Effector memory CD8-positive, alpha-beta T cell (primary cell): ENCODE measurements at regions not wholly inside any gene's neighbourhood (a gene's known extent, or its start where the extent isn't known, plus 50 kb on each side); places are given as distances from the start of the nearest gene placed in this dataset.

ENCODE experiments used
- ATAC-seq: fragments of 150-1000 bp; cut with Tn5 transposase; replicated peaks from 2 replicates; pipeline ENCODE4 v1.10.0; 2021; ENCODE audit warnings: mild to moderate bottlenecking, moderate library complexity
- DNase-seq, 3 experiments: peaks; one replicate each; pipeline ENCODE4 v3.0.0; 2021
- H3K27ac Mint-ChIP-seq, 2 donors: one replicate each; pipeline ENCODE4 v1.8.0; 2022; ENCODE audit warnings: mild to moderate bottlenecking in 2 of 2, mixed read lengths in 2 of 2, moderate library complexity in 2 of 2
- H3K27me3 Mint-ChIP-seq, 2 donors: one replicate each; pipeline ENCODE4 v1.8.0; 2022; ENCODE audit warnings: mixed read lengths in 2 of 2
- H3K36me3 Mint-ChIP-seq: one replicate; pipeline ENCODE4 v1.8.0; 2022; ENCODE audit warnings: mild to moderate bottlenecking, moderate library complexity, mixed read lengths; ENCODE audit not compliant: insufficient read depth
- H3K4me1 Mint-ChIP-seq, 2 donors: one replicate each; pipeline ENCODE4 v1.8.0; 2022; ENCODE audit warnings: low read depth in 2 of 2, mixed read lengths in 2 of 2
- H3K4me3 Mint-ChIP-seq, 2 donors: one replicate each; pipeline ENCODE4 v1.8.0; 2022; ENCODE audit warnings: mild to moderate bottlenecking in 2 of 2, mixed read lengths in 2 of 2, moderate library complexity in 2 of 2
- H3K9me3 Mint-ChIP-seq, 2 donors: one replicate each; pipeline ENCODE4 v1.8.0; 2022; ENCODE audit warnings: mixed read lengths in 2 of 2

DNA sequence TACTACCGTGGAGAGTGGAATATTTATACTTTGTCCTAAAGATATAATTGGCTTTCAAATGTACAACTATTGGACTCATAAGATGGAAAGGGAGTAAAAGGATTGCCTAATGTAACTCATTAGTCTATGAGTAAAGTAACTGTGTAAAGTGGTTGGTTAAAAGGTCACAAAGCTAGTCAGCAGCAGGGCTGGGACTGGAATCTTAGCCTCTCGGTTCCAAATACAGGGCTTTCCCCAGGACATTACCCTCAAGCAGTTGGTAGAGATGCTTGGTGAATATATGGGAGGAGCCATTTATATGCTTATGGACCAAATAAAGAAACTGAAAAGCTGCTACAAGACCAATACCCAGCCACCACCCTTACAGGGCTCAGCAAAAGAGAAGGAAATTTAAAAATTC, 283.7 kb downstream of the HLX start:
- DNase-seq = no peak
- no peak overlapping the region for H3K4me3 Mint-ChIP-seq
- H3K36me3 Mint-ChIP-seq = no peaks in the 10 kb centered on the region
- peaks cover 1 to 5% of the 10 kb centered on the region in 2 donors for H3K9me3 Mint-ChIP-seq
- ATAC-seq = no peak
- H3K4me1 Mint-ChIP-seq = no peaks in the 10 kb centered on the region
- H3K27ac Mint-ChIP-seq = no peak overlapping the region
- peaks cover 7 to 21% of the 10 kb centered on the region in 2 donors for H3K27me3 Mint-ChIP-seq

DNA sequence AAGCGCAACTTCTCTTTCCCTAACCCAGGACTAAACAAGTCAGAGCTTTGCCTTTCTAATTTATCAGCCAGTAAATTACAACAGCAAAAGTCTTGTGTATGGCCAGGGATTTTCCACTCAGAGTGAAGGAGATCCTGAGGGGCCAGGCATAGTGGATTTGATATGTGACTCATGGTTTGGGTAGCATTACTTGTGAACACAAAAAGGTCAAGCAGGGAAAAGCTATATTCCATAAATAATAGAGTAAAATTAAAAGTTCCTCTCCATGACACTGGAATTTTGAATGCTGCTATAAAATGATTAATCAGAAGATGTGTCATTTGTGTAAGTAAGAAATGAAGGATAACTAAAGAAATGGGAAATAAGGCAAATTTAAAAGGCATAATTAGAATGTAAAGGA, 284.8 kb downstream of the HLX start:
- H3K9me3 Mint-ChIP-seq = peaks cover 1 to 5% of the 10 kb centered on the region in 2 donors
- H3K27me3 Mint-ChIP-seq = peaks cover 10 to 23% of the 10 kb centered on the region in 2 donors
- no peak overlapping the region for H3K4me3 Mint-ChIP-seq
- DNase-seq = no peak
- no peak overlapping the region for H3K27ac Mint-ChIP-seq
- H3K36me3 Mint-ChIP-seq = no peaks in the 10 kb centered on the region
- no peaks in the 10 kb centered on the region for H3K4me1 Mint-ChIP-seq
- ATAC-seq = no peak

DNA sequence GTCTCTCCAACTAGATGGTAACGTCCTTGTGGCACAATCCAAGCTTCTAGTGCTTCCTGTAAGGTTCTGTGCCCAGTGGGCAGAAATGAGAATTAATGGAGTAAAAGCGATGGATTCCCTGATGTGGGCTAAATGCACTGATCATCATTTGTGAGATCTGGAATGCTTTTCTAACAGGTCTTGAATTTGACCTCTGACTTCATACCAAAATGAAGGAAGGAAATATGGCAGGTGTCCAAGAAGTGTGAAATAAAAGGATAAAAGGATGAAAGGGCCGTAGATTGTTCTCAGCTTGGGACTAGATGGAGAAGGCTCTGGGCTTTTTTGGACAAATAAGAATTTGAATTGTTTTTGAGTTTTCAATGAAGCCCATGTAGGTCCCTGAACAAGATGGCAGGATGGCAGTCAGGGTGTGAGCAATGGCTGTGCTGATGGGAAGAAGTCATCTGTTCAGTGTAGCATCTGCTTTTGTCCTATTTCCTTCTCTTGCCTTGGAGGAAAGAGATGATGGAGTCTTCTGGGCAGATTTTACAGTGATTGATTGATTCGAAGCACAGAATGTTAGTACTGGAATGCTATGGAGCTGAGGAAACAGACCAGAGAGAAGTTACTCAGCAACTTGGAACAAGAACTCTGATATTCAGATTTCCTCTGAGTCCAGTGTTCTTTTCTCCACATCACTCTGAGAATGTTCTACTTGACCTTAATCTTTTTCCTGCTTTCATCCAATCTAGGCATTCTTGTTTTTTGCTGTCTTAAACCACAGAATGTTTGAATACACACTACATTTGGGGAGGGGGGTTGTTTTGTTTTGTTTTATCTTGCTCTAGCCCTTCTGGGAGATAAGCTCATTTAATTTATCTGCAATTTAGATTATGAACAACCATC, 286.0 kb downstream of the HLX start:
- Mint-ChIP-seq H3K4me1 (no peaks in the 10 kb centered on the region), H3K36me3 (no peaks in the 10 kb centered on the region), H3K27ac (no peak overlapping the region), H3K9me3 (peaks cover 1 to 5% of the 10 kb centered on the region in 2 donors), H3K4me3 (no peak overlapping the region), H3K27me3 (peaks cover 10 to 23% of the 10 kb centered on the region in 2 donors)
- ATAC-seq = no peak
- no peak for DNase-seq

DNA sequence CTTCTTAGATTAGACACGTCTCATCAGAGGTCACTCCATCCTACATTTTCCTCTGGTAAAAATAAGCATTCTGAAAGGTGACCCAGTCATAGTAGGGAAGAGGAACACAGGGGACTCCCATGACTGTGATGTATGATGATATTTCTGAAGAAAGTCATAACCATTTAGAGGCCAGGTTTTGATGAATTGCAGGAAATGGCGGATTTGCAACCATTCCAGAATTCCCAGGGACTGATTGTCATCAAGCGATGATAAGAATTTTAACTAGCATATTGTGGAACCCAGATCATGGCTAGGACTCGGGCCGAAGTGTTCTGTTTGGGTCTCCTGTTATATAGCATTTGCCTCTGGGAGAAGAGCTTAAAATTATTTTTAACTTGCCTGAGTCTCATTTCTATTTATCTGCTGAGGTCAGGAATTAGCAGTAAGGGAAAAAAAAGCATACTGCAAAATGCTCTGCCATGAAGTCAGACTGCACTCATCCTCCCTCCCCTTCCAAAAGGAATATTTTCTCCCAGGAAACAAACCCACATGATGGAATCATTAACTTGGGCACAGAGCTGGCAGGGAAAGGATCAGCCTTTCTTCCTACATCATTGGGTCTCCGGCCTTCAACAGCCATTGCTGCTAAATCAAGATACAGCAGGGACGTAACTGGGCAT, 286.7 kb downstream of the HLX start:
- Mint-ChIP-seq H3K36me3 (no peaks in the 10 kb centered on the region), H3K4me3 (no peak overlapping the region), H3K27me3 (peaks cover 10 to 23% of the 10 kb centered on the region in 2 donors), H3K4me1 (no peaks in the 10 kb centered on the region), H3K9me3 (peaks cover 1 to 5% of the 10 kb centered on the region in 2 donors), H3K27ac (no peak overlapping the region)
- ATAC-seq = no peak
- DNase-seq = no peak

DNA sequence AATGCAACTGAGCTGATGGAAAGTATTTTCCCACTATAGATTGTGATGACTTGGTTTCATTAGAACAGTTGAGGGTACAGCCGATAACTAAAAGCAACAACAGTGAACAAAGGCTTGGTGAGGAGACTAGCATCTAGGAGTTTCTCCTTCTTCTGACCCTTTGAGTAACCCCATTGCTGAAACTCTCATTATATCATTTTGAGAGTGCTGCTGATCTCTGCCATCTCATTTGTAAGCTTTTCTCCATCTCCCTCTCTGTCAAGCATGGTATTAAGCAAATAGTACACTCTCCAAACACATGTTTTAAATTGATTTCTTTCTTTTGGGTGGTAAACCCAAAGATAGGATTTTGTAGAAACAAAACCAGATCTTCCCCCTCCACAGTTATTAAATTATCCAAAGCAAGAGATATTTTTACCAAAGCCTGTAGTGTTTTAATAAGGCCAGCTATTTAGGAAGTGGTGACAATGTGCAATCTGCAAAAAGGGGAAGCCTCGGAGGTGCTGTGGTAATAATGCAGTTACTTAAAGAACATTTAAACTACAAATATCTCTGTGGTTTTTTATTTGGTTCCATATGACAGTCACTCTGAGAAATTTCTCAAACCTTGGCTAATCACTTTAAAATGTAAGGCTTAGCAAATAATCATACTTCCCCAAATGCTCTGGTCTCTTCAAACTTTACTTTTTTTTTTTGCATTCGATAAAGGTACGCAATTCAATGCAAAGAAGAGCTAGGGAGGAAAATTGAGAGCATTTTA, 287.5 kb downstream of the HLX start:
- Mint-ChIP-seq H3K9me3 (peaks cover 5 to 11% of the 10 kb centered on the region in 2 donors), H3K36me3 (no peaks in the 10 kb centered on the region), H3K4me1 (no peaks in the 10 kb centered on the region), H3K4me3 (no peak overlapping the region), H3K27me3 (peaks cover 10 to 23% of the 10 kb centered on the region in 2 donors), H3K27ac (no peak overlapping the region)
- peak; percentile 39 for ATAC-seq
- no peak for DNase-seq

DNA sequence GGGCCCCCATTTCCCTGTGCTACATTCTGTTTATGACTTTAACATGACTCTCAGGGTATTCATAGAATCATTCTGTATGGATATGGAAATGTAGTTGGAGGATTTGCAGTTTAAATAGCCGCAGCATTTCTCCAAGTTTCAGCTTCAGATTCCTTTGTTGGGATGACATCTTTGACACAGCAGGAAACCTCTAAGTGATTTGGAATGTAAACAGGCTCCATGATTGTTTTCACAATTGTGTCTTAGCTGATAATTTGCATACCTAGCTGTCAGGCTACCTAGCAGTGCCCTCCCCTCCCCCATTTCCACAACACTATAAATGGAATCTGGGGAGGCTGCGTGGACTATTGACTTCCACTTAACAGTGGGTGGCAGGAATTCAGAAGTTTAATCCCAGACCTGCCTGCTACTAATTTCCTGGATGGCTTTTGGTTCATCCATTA, 290.2 kb downstream of the HLX start:
- ATAC-seq = no peak
- H3K27ac Mint-ChIP-seq = no peak overlapping the region
- no peaks in the 10 kb centered on the region for H3K36me3 Mint-ChIP-seq
- DNase-seq = no peak
- H3K4me1 Mint-ChIP-seq = no peaks in the 10 kb centered on the region
- H3K27me3 Mint-ChIP-seq = peaks cover 10 to 23% of the 10 kb centered on the region in 2 donors
- no peak overlapping the region for H3K4me3 Mint-ChIP-seq
- peaks cover 6 to 13% of the 10 kb centered on the region in 2 donors for H3K9me3 Mint-ChIP-seq

DNA sequence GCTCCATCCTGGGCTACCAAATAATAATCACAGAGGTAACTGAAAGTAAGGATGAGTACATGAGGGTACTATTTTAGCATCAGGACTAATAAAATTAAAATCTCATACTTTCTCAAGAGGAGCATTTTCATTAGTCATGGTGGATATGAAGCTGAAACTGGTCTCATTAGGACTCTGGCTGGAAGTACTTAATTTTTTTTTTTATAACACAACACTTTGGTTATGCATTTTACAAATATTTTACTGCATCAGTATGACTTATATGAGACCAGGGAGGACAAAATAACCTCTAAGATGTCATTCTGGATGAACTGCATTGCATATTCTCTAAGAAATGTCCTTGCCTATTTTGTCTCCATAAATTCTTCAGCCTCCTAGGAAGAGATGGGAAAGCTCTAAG, 290.9 kb downstream of the HLX start:
- H3K27ac Mint-ChIP-seq = no peak overlapping the region
- no peaks in the 10 kb centered on the region for H3K36me3 Mint-ChIP-seq
- H3K4me1 Mint-ChIP-seq = no peaks in the 10 kb centered on the region
- ATAC-seq = no peak
- peaks cover 10 to 23% of the 10 kb centered on the region in 2 donors for H3K27me3 Mint-ChIP-seq
- peaks cover 6 to 8% of the 10 kb centered on the region in 2 donors for H3K9me3 Mint-ChIP-seq
- DNase-seq = no peak
- no peak overlapping the region for H3K4me3 Mint-ChIP-seq

DNA sequence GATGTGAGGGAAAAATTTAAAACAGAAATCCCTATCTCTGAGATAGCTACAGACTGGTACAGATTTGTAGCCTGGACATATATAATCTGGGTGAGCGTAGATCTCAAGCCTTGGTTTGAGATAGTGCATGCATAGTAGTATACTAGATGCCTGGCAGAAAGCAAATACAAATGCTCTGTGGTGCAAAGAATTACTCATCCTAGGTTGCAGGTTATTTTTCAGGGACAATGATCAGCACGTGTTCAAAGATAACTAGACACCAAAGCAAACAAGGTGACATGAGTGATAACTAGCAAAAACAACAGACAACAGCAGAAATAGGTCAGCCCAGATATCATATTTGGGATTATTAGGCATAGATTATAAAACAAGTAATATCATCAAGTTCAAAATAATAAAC, 292.5 kb downstream of the HLX start:
- ATAC-seq = no peak
- no peak overlapping the region for H3K27ac Mint-ChIP-seq
- peaks cover 6 to 8% of the 10 kb centered on the region in 2 donors for H3K9me3 Mint-ChIP-seq
- H3K36me3 Mint-ChIP-seq = no peaks in the 10 kb centered on the region
- no peak for DNase-seq
- H3K4me1 Mint-ChIP-seq = no peaks in the 10 kb centered on the region
- no peak overlapping the region for H3K4me3 Mint-ChIP-seq
- H3K27me3 Mint-ChIP-seq = peaks cover 10 to 19% of the 10 kb centered on the region in 2 donors

DNA sequence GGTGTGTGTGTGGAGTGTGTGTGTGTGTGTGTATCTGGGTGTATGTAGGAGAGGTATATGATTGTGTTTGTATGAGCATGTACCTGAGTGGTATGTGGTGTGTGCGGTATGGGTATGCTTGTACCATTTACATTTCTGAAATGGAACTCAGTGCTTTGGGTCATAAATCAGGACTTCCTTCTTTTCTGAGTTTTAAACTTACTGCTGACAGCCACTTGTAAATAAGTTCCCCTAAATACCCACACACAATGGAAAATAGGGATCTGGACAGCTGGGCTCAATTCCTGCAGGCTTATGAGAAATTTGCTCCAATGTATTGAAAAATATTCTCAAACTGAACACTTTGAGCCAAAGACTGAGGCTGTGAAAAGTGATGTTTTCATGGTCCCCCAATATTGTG, 293.6 kb downstream of the HLX start:
- no peak for DNase-seq
- Mint-ChIP-seq H3K9me3 (peaks cover 6 to 8% of the 10 kb centered on the region in 2 donors), H3K27me3 (peaks cover 4 to 12% of the 10 kb centered on the region in 2 donors), H3K4me1 (no peaks in the 10 kb centered on the region), H3K4me3 (no peak overlapping the region), H3K27ac (no peak overlapping the region), H3K36me3 (no peaks in the 10 kb centered on the region)
- ATAC-seq = no peak

DNA sequence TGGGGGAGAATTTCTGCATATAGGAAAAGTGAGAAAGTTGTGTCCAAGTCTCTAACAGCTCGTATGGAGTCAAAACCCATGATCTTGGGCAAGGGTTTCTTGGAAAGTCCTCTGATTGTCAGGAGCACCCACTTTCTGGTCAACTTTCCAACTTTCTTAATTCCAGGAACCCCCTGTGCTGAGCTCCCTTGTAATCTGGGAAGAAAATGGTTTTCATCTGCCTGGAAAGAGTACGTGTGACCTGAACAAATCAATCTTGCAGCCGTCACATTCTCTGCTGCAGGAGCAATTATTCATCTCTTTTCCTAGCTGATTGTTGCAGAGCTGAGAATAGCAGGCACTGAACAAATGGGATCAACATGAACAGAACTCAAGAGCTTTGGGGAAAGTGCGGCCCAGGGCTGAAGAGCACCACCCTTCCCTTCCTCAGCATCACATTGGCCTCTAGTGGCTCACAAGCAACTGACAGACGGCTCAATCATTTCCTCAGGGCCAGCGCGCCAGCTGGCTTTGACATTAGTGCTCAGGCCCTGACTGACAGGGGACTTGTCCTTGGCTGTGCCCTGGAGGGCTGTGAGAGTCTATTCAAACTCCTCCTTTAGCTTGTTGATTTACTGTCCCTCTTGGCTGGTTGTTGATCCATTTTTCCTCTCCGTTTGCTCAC, 295.2 kb downstream of the HLX start:
- no peaks in the 10 kb centered on the region for H3K36me3 Mint-ChIP-seq
- peaks cover 0 to 19% of the 10 kb centered on the region in 2 donors for H3K27me3 Mint-ChIP-seq
- no peak overlapping the region for H3K4me3 Mint-ChIP-seq
- peaks cover 6 to 8% of the 10 kb centered on the region in 2 donors for H3K9me3 Mint-ChIP-seq
- DNase-seq (no peak), ATAC-seq (no peak)
- H3K4me1 Mint-ChIP-seq = no peaks in the 10 kb centered on the region
- H3K27ac Mint-ChIP-seq = no peak overlapping the region

DNA sequence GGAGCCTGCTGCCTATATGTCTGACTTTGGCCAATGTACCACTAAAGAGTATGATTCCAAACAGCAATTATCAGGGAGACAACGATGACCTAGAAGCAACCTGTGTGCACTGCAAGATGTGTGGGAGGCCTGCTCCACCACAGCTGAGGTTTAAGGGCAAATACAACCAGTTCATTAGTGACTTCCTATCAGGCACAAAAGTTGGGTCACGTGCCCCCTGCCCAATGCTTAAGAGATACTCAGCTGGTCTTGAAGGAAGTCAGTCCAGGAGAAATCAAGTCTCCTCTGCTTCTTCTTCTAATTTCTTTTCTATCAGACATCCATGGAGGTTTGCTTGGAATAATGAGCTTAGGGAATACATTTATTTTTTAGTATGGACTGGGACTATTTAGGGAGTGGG, 296.0 kb downstream of the HLX start:
- Mint-ChIP-seq H3K9me3 (peaks cover 6 to 8% of the 10 kb centered on the region in 2 donors), H3K4me1 (no peaks in the 10 kb centered on the region), H3K27me3 (peaks cover 0 to 19% of the 10 kb centered on the region in 2 donors), H3K4me3 (no peak overlapping the region), H3K27ac (no peak overlapping the region), H3K36me3 (no peaks in the 10 kb centered on the region)
- no peak for ATAC-seq
- DNase-seq = no peak

DNA sequence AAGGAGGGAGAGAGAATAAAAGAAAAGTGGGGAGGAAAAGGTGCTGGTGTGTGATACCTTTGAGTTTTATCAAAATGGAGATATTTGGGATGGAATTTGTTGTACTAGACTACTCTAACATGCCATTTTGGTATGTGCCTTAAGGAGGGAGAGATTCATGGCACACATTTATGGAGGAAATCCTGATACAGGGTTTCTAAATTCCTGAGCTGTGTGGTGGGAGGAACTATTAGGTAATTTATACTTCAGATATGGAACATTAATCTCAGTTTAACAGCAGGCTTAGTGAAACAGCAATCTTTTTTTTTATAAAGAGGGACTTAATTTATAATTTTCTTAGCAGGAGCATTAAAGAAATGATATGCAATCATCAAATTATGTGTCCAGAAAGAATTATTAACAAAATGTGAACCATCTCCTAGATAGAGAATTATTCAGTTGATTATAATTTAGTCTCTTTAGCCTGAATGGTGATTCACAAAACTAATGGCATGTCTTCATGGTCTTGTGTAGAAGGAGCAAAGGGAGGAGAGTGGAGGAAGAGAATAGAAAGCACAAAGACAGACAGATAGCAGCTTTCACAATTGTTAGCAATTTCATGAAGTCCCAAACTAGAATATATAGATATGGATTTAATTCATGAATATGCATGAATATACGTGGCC, 301.6 kb downstream of the HLX start:
- no peak for ATAC-seq
- Mint-ChIP-seq H3K36me3 (no peaks in the 10 kb centered on the region), H3K4me1 (no peaks in the 10 kb centered on the region), H3K9me3 (peaks cover 0 to 2% of the 10 kb centered on the region in 2 donors), H3K27ac (no peak overlapping the region), H3K27me3 (peaks cover 6 to 35% of the 10 kb centered on the region in 2 donors), H3K4me3 (no peak overlapping the region)
- no peak for DNase-seq
